HG03066 (cell line): ENCODE measurements at regions not wholly inside any gene's neighbourhood (a gene's known extent, or its start where the extent isn't known, plus 50 kb on each side); places are given as distances from the start of the nearest gene placed in this dataset.

ENCODE experiments used
- ATAC-seq: cut with Tn5 transposase; IDR thresholded peaks from one replicate; pipeline ENCODE4 v1.9.1; 2021; ENCODE audit warnings: low read depth; ENCODE audit not compliant: unreplicated experiment

- ATAC-seq: no peak
Measured at GRCh38 chr18:71134122-71134521, 845.3 kb downstream of the SOCS6 start.

GRCh38 chr18:71131918-71132317 is 843.1 kb downstream of the SOCS6 start:
- no peak for ATAC-seq

- no peak for ATAC-seq
Measured at GRCh38 chr18:71130351-71130750, 841.5 kb downstream of the SOCS6 start.

- no peak for ATAC-seq
Measured at GRCh38 chr18:71125581-71125980, 836.7 kb downstream of the SOCS6 start.

- no peak for ATAC-seq
Measured at GRCh38 chr18:71116535-71116934, 827.7 kb downstream of the SOCS6 start.

- no peak for ATAC-seq
Measured at GRCh38 chr18:71115261-71115660, 826.4 kb downstream of the SOCS6 start.

GRCh38 chr18:71114550-71115210 is 825.8 kb downstream of the SOCS6 start:
- no peak for ATAC-seq

- no peak for ATAC-seq
Measured at GRCh38 chr18:71107244-71107643, 818.4 kb downstream of the SOCS6 start.

- no peak for ATAC-seq
Measured at GRCh38 chr18:71106701-71107100, 817.9 kb downstream of the SOCS6 start.

GRCh38 chr18:71105994-71106546 is 817.2 kb downstream of the SOCS6 start:
- ATAC-seq: no peak

- no peak for ATAC-seq
Measured at GRCh38 chr18:71105078-71105819, 816.4 kb downstream of the SOCS6 start.

- no peak for ATAC-seq
Measured at GRCh38 chr18:71079606-71080005, 790.8 kb downstream of the SOCS6 start.

- no peak for ATAC-seq
Measured at GRCh38 chr18:71077451-71077850, 788.6 kb downstream of the SOCS6 start.

GRCh38 chr18:71075147-71075546 is 786.3 kb downstream of the SOCS6 start:
- no peak for ATAC-seq

GRCh38 chr18:71068338-71068737 is 779.5 kb downstream of the SOCS6 start:
- ATAC-seq: no peak

GRCh38 chr18:71049893-71050292 is 761.0 kb downstream of the SOCS6 start:
- no peak for ATAC-seq

- ATAC-seq: no peak
Measured at GRCh38 chr18:71047882-71048281, 759.0 kb downstream of the SOCS6 start.

GRCh38 chr18:71045331-71046065 is 756.7 kb downstream of the SOCS6 start:
- no peak for ATAC-seq

GRCh38 chr18:71040161-71040560 is 751.3 kb downstream of the SOCS6 start:
- ATAC-seq: no peak

- no peak for ATAC-seq
Measured at GRCh38 chr18:71038196-71038595, 749.4 kb downstream of the SOCS6 start.

GRCh38 chr18:71036783-71037182 is 747.9 kb downstream of the SOCS6 start:
- ATAC-seq: no peak
